ENCODE measurements at regions not wholly inside any gene's neighbourhood (a gene's known extent, or its start where the extent isn't known, plus 50 kb on each side); places are given as distances from the start of the nearest gene placed in this dataset.

- H3K36me3 Mint-ChIP-seq = no peaks in the 10 kb centered on the region
- no peak overlapping the region for H3K27ac Mint-ChIP-seq
- no peaks in the 10 kb centered on the region for H3K27me3 Mint-ChIP-seq (ENCODE audit: low read depth)
- no peak for DNase-seq (ENCODE audit: low spot score in 2 of 2, unreplicated experiment in 2 of 2)
- peaks cover 4% of the 10 kb centered on the region for H3K9me3 Mint-ChIP-seq
- no peaks in the 10 kb centered on the region for H3K4me1 Mint-ChIP-seq
- TF ChIP-seq CTCF (IDR thresholded peaks at IDR 0.05; ENCODE audit: unreplicated experiment) = no peak
- H3K4me3 Mint-ChIP-seq = no peak overlapping the region
Measured at GRCh38 chr6:92706976-92707375, 712.4 kb downstream of the EPHA7 start.

GRCh38 chr6:92701425-92702096, 717.8 kb downstream of the EPHA7 start:
- no peak for DNase-seq (ENCODE audit: low spot score in 2 of 2, unreplicated experiment in 2 of 2)
- TF ChIP-seq CTCF (IDR thresholded peaks at IDR 0.05; ENCODE audit: unreplicated experiment) = no peak
- Mint-ChIP-seq H3K9me3 (peaks cover 4% of the 10 kb centered on the region), H3K4me3 (no peak overlapping the region), H3K27me3 (ENCODE audit: low read depth) (no peaks in the 10 kb centered on the region), H3K36me3 (no peaks in the 10 kb centered on the region), H3K27ac (no peak overlapping the region), H3K4me1 (no peaks in the 10 kb centered on the region)

- H3K27ac Mint-ChIP-seq = no peak overlapping the region
- no peak for TF ChIP-seq CTCF (IDR thresholded peaks at IDR 0.05; ENCODE audit: unreplicated experiment)
- no peaks in the 10 kb centered on the region for H3K36me3 Mint-ChIP-seq
- H3K27me3 Mint-ChIP-seq (ENCODE audit: low read depth) = no peaks in the 10 kb centered on the region
- no peaks in the 10 kb centered on the region for H3K4me1 Mint-ChIP-seq
- no peak overlapping the region for H3K4me3 Mint-ChIP-seq
- no peak for DNase-seq (ENCODE audit: low spot score in 2 of 2, unreplicated experiment in 2 of 2)
- H3K9me3 Mint-ChIP-seq = peaks cover 4% of the 10 kb centered on the region
Measured at GRCh38 chr6:92700411-92700810, 718.9 kb downstream of the EPHA7 start.

GRCh38 chr6:92690997-92691599, 728.3 kb downstream of the EPHA7 start:
- TF ChIP-seq CTCF (IDR thresholded peaks at IDR 0.05; ENCODE audit: unreplicated experiment) = no peak
- DNase-seq (ENCODE audit: low spot score in 2 of 2, unreplicated experiment in 2 of 2) = no peak
- Mint-ChIP-seq H3K36me3 (no peaks in the 10 kb centered on the region), H3K4me3 (no peak overlapping the region), H3K4me1 (peaks cover 2% of the 10 kb centered on the region), H3K9me3 (no peaks in the 10 kb centered on the region), H3K27me3 (ENCODE audit: low read depth) (peaks cover 10% of the 10 kb centered on the region), H3K27ac (no peak overlapping the region)

GRCh38 chr6:92688342-92688741, 731.0 kb downstream of the EPHA7 start:
- no peak for DNase-seq (ENCODE audit: low spot score in 2 of 2, unreplicated experiment in 2 of 2)
- no peak overlapping the region for H3K27ac Mint-ChIP-seq
- no peak for TF ChIP-seq CTCF (IDR thresholded peaks at IDR 0.05; ENCODE audit: unreplicated experiment)
- H3K4me1 Mint-ChIP-seq = peaks cover 5% of the 10 kb centered on the region
- H3K27me3 Mint-ChIP-seq (ENCODE audit: low read depth) = peaks cover 10% of the 10 kb centered on the region
- no peak overlapping the region for H3K4me3 Mint-ChIP-seq
- no peaks in the 10 kb centered on the region for H3K36me3 Mint-ChIP-seq
- H3K9me3 Mint-ChIP-seq = no peaks in the 10 kb centered on the region
